Neural progenitor cell (in vitro differentiated cells): ENCODE measurements at regions not wholly inside any gene's neighbourhood (a gene's known extent, or its start where the extent isn't known, plus 50 kb on each side); places are given as distances from the start of the nearest gene placed in this dataset.

Source experiments
- EZH2 ChIP-seq: fragments of 200-600 bp; sonication (generic); IDR thresholded peaks from 2 replicates; pipeline ENCODE4 v1.6.1; 2017; ENCODE audit warnings: antibody characterized with exemption, mild to moderate bottlenecking, moderate library complexity
- EZH2phosphoT487 ChIP-seq: fragments of 200-600 bp; sonication (generic); IDR thresholded peaks from 2 replicates; pipeline ENCODE4 v1.6.1; 2017; ENCODE audit warnings: antibody characterized with exemption
- TF ChIP-seq, protein P1 (sequence below): fragments of 200-600 bp; sonication (generic); IDR thresholded peaks from 2 replicates; pipeline ENCODE4 v1.5.1; 2017; ENCODE audit warnings: antibody characterized with exemption, mild to moderate bottlenecking

DNA sequence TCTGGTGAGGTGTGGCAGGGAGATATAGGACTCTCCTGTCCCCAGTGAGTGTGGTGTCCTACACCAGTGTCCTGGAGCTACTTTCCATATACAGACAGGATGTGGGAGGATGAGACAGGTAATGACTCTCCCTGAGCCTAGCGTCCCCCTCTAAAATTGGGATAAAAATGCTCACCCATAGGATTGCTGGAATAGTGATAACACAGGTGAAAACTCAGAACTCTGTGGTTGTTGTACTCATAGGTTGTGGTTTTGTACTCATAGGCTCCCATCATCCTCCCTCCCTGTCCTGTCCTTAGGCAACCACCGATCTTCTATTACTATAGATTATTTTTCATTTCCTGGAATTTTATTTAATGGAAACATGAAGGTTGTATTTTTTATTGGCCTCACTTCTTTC lies 60.7 kb upstream of the NXF3 start:
- TF ChIP-seq, protein P1, sequence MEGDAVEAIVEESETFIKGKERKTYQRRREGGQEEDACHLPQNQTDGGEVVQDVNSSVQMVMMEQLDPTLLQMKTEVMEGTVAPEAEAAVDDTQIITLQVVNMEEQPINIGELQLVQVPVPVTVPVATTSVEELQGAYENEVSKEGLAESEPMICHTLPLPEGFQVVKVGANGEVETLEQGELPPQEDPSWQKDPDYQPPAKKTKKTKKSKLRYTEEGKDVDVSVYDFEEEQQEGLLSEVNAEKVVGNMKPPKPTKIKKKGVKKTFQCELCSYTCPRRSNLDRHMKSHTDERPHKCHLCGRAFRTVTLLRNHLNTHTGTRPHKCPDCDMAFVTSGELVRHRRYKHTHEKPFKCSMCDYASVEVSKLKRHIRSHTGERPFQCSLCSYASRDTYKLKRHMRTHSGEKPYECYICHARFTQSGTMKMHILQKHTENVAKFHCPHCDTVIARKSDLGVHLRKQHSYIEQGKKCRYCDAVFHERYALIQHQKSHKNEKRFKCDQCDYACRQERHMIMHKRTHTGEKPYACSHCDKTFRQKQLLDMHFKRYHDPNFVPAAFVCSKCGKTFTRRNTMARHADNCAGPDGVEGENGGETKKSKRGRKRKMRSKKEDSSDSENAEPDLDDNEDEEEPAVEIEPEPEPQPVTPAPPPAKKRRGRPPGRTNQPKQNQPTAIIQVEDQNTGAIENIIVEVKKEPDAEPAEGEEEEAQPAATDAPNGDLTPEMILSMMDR: no peak
- no peak for TF ChIP-seq EZH2
- no peak for TF ChIP-seq EZH2phosphoT487
